Skeletal muscle tissue (tissue), 3 donors: ENCODE measurements at regions not wholly inside any gene's neighbourhood (a gene's known extent, or its start where the extent isn't known, plus 50 kb on each side); places are given as distances from the start of the nearest gene placed in this dataset.

Experiments
- H3K27ac ChIP-seq: one replicate; pipeline ENCODE4 v1.7.0; 2013; ENCODE audit warnings: mild to moderate bottlenecking, low read depth, low read length, inconsistent platforms
- H3K27me3 ChIP-seq, 3 donors: one replicate each; pipeline ENCODE4 v1.7.0; 2013; ENCODE audit warnings: low read length in 3 of 3; ENCODE audit not compliant: control insufficient read depth in 3 of 3, insufficient read depth in 3 of 3
- H3K36me3 ChIP-seq, 3 donors: one replicate each; pipeline ENCODE4 v1.7.0; 2013; ENCODE audit warnings: low read length in 3 of 3; ENCODE audit not compliant: control insufficient read depth in 3 of 3, insufficient read depth in 3 of 3
- H3K4me1 ChIP-seq, 3 donors: one replicate each; pipeline ENCODE4 v1.7.0; 2013; ENCODE audit warnings: low read length in 3 of 3, mild to moderate bottlenecking in 3 of 3; ENCODE audit not compliant: control insufficient read depth in 3 of 3, insufficient read depth in 3 of 3
- H3K4me3 ChIP-seq, 3 donors: one replicate each; pipeline ENCODE4 v1.7.0; 2013; ENCODE audit warnings: low read length in 3 of 3
- H3K9ac ChIP-seq, 3 donors: one replicate each; pipeline ENCODE4 v1.7.0; 2013; ENCODE audit warnings: low read length in 3 of 3, mild to moderate bottlenecking in 3 of 3, moderate library complexity in 2 of 3, low read depth in 1 of 3
- H3K9me3 ChIP-seq, 3 donors: one replicate each; pipeline ENCODE4 v1.7.0; 2013; ENCODE audit warnings: low read length in 3 of 3; ENCODE audit not compliant: control insufficient read depth in 3 of 3
- donor health status: Osteomylitis.

DNA sequence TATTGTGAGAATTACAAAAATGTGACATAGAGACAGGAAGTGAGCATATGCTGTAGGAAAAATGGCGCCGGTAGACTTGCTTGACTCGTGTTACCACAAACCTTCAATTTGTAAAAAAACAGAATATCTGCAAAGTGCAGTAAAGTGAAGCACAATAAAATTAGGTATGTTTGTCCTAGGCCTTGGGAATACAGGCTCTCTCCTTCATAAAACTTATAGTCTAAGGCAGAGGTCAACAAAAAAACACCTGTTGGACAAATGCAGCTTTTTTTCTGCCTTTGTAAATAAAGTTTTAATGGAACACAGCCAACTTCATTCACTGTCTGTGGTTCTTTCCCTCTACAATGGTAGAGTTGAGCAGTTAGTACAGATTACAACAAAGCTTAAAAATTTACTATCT is 216.8 kb upstream of the SATB1 start:
- H3K27ac ChIP-seq = no peak overlapping the region
- H3K9ac ChIP-seq = no peak overlapping the region
- no peaks in the 10 kb centered on the region for H3K4me1 ChIP-seq
- H3K27me3 ChIP-seq = no peaks in the 10 kb centered on the region
- H3K9me3 ChIP-seq = no peaks in the 10 kb centered on the region
- no peak overlapping the region for H3K4me3 ChIP-seq
- no peaks in the 10 kb centered on the region for H3K36me3 ChIP-seq

GRCh38 chr3:18635215-18635614 is 210.1 kb upstream of the SATB1 start:
- Histone ChIP-seq H3K4me3 (no peak overlapping the region), H3K27ac (no peak overlapping the region), H3K27me3 (no peaks in the 10 kb centered on the region), H3K9ac (no peak overlapping the region), H3K36me3 (no peaks in the 10 kb centered on the region), H3K9me3 (no peaks in the 10 kb centered on the region), H3K4me1 (no peaks in the 10 kb centered on the region)

GRCh38 chr3:18634461-18634860 is 209.3 kb upstream of the SATB1 start:
- no peaks in the 10 kb centered on the region for H3K4me1 ChIP-seq
- no peak overlapping the region for H3K4me3 ChIP-seq
- H3K36me3 ChIP-seq = no peaks in the 10 kb centered on the region
- H3K27me3 ChIP-seq = no peaks in the 10 kb centered on the region
- H3K9me3 ChIP-seq = no peaks in the 10 kb centered on the region
- no peak overlapping the region for H3K9ac ChIP-seq
- no peak overlapping the region for H3K27ac ChIP-seq

DNA sequence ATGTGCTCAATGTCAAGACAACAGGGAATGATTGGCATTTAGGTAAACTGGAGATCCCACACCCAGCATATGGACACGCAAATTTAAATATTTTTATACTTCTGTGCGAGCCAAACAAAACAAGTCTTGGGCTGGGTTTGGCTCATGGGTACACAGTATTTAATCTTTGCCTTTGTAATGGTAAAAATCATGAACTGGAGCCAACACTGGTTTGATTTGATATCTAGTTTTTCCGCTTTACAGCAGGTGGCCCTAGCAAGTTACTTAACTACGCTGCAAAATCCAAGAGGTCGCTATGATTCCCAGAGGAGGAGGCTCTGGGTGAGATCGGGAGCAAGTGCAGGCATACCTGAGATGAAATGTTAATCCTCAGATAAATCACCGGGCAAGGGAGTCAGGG is 207.9 kb upstream of the SATB1 start:
- Histone ChIP-seq H3K4me1 (no peaks in the 10 kb centered on the region), H3K9ac (no peak overlapping the region), H3K36me3 (no peaks in the 10 kb centered on the region), H3K27ac (no peak overlapping the region), H3K4me3 (no peak overlapping the region), H3K9me3 (no peaks in the 10 kb centered on the region), H3K27me3 (no peaks in the 10 kb centered on the region)

DNA sequence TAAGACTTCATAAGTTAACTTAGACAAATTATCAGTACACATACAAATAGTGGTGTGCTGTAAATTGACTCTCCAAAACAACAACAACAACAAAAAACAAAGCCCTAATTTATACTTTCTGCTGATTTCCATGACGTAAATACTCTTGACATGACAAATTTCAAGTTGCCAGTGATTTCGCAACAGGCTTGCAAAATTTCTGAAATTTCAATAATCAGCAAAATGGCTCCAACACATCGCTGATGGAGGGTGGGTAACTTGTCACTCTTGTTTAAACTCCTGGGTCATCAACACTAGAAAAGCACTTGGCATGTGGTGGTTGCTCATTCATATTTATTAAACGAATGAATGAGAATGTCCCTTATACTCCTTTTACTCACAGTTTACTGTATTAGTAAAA is 205.2 kb upstream of the SATB1 start:
- Histone ChIP-seq H3K9ac (no peak overlapping the region), H3K9me3 (no peaks in the 10 kb centered on the region), H3K27me3 (no peaks in the 10 kb centered on the region), H3K27ac (no peak overlapping the region), H3K4me3 (no peak overlapping the region), H3K36me3 (no peaks in the 10 kb centered on the region), H3K4me1 (no peaks in the 10 kb centered on the region)

DNA sequence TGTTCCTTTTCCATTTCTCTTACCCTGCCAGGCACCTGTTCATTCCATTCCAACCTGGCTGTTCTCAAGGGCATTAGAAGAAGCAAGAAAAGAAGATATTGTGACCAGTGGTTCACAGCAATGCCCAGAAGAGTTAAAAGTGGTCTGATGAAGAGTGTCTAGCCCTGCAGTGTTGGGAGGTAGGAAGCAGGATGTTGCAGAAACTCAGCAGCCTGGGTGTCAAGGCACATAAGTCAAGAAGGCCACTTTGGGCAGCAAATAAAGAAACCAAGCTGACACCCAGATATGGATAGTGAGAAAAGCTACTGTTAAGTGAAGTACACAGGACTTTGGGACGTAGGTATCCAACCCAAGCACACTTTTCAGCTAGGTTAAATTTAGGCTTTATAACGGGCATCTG is 199.9 kb upstream of the SATB1 start:
- no peaks in the 10 kb centered on the region for H3K36me3 ChIP-seq
- H3K4me3 ChIP-seq = no peak overlapping the region
- no peak overlapping the region for H3K9ac ChIP-seq
- H3K4me1 ChIP-seq = no peaks in the 10 kb centered on the region
- H3K27ac ChIP-seq = no peak overlapping the region
- no peaks in the 10 kb centered on the region for H3K27me3 ChIP-seq
- no peaks in the 10 kb centered on the region for H3K9me3 ChIP-seq

- H3K27ac ChIP-seq = no peak overlapping the region
- H3K4me1 ChIP-seq = no peaks in the 10 kb centered on the region
- H3K27me3 ChIP-seq = no peaks in the 10 kb centered on the region
- H3K9ac ChIP-seq = no peak overlapping the region
- H3K4me3 ChIP-seq = no peak overlapping the region
- no peaks in the 10 kb centered on the region for H3K36me3 ChIP-seq
- H3K9me3 ChIP-seq = no peaks in the 10 kb centered on the region
Observed at GRCh38 chr3:18623220-18623619, 198.1 kb upstream of the SATB1 start.

DNA sequence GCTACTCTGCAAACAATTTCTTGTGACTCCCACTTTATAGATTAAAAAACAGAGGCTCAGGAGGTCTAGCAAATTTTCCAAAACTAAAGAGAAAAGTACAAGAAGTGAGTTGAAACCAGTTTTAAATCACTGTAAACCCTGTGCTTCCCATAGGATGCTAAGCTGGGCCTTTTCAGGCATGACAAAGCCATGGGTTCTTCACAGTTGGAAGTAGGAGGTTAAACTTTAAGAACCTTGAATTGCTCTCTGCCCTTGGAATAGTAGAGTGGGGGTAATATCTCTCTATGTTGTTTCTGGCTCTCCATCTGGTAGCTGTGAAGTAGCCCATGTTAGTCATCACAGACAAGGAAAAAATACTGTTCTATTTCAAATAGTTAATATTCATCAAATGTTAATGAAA is 193.6 kb upstream of the SATB1 start:
- H3K27ac ChIP-seq = no peak overlapping the region
- no peaks in the 10 kb centered on the region for H3K27me3 ChIP-seq
- H3K9ac ChIP-seq = no peak overlapping the region
- no peaks in the 10 kb centered on the region for H3K36me3 ChIP-seq
- H3K4me1 ChIP-seq = no peaks in the 10 kb centered on the region
- no peaks in the 10 kb centered on the region for H3K9me3 ChIP-seq
- no peak overlapping the region for H3K4me3 ChIP-seq

- H3K27me3 ChIP-seq = no peaks in the 10 kb centered on the region
- no peak overlapping the region for H3K27ac ChIP-seq
- H3K4me3 ChIP-seq = no peak overlapping the region
- no peaks in the 10 kb centered on the region for H3K36me3 ChIP-seq
- peaks cover 0 to 2% (median 0%) of the 10 kb centered on the region in 3 donors for H3K9me3 ChIP-seq
- no peaks in the 10 kb centered on the region for H3K4me1 ChIP-seq
- no peak overlapping the region for H3K9ac ChIP-seq
Observed at GRCh38 chr3:18611991-18612390, 186.9 kb upstream of the SATB1 start.

DNA sequence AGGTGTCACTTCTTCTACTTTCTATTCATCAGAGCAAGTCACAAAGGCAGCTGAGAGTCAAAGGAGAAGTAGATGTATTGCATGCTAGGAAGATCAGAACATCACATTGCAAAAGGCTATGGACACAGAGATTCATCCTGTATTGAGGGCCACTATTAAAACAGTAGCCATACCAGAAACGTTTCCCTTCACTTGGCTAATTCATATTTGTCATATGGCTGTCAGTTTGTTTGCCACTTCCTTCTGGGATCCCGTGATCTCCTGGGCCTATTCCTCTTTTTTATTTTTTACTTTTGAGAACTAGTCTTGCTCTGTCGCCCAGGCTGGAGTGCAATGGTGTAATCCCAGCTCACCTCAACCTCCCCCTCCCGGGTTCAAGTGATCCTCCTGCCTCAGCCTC is 184.0 kb upstream of the SATB1 start:
- Histone ChIP-seq H3K9me3 (peaks cover 0 to 2% (median 0%) of the 10 kb centered on the region in 3 donors), H3K27me3 (no peaks in the 10 kb centered on the region), H3K4me1 (no peaks in the 10 kb centered on the region), H3K36me3 (no peaks in the 10 kb centered on the region), H3K4me3 (no peak overlapping the region), H3K9ac (no peak overlapping the region), H3K27ac (no peak overlapping the region)

DNA sequence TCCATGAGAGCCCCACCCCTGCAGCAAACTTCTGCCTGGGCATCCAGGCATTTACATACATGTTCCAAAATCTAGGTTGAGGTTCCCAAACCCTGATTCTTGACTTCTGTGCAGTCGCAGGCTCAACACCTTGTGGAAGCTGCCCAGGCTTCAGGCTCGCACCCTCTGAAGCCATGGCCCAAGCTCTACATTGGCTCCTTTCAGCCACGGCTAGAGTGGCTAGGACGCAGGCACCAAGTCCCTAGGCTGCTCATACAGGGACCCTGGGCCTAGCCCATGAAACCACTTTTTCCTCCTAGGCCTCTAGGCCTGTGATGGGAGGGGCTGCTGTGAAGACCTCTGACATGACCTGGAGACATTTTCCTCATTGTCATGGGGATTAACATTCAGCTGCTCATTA is 172.8 kb upstream of the SATB1 start:
- no peak overlapping the region for H3K27ac ChIP-seq

More for the DNA sequence above, 172.8 kb upstream of the SATB1 start:
- Histone ChIP-seq H3K9me3 (no peaks in the 10 kb centered on the region), H3K27me3 (no peaks in the 10 kb centered on the region), H3K36me3 (no peaks in the 10 kb centered on the region), H3K4me1 (no peaks in the 10 kb centered on the region), H3K9ac (no peak overlapping the region), H3K4me3 (no peak overlapping the region)
